Ovary (tissue), 3 donors: ENCODE measurements at regions not wholly inside any gene's neighbourhood (a gene's known extent, or its start where the extent isn't known, plus 50 kb on each side); places are given as distances from the start of the nearest gene placed in this dataset.

Experiments
- EP300 ChIP-seq: sonication (generic); formaldehyde crosslinking; IDR thresholded peaks from one replicate; pipeline ENCODE4 v1.6.1; 2017; ENCODE audit warnings: antibody characterized with exemption
- TF ChIP-seq, protein P1 (sequence below), 3 donors: fragments of 450-650 bp in 2 of 3; fragments of 200-600 bp in 1 of 3; IDR thresholded peaks; one replicate each; pipeline versions ENCODE4 v1.5.1 to v1.8.0; 2016 to 2022; ENCODE audit warnings: antibody characterized with exemption in 3 of 3, mild to moderate bottlenecking in 1 of 3
- donor health status: DM: no; HTN: no; CAD: no.

DNA sequence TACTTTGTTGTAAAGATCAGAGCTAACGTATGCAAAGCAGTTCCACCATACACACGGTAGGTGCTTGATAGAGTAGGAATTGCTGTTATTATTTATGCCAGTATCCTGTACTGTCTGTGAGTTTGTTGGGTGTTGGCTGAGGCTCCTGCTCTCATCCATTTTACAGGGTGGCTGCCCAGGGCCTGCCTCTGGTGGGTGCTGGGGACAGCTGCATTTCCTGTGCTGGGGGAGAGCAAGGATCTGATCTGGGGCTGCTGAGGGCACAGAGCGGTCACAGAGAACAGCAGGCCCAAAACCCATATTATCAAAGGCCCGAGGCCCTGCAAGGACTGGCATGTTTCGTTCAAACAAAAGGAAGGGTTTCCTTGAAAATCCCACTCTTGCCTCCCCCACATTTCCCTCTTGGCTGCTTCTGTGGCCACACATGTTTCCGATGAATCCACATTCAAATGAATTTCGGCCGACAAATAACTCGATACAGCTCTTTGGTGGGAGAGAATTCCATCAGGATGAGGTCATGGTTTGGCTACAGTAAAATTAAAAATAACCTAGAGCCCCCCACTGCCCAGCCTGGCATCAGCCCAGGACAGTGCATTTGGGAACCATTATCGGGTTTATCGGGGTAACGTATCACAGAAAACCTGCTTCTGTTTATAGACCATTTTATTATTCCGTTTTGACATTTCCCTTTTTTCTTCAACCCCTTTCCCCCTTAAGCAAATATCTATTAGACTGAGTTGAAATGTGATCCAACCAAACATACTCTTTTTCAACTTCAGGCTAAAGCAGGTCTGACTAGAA, 143.4 kb downstream of the CYRIA start:
- TF ChIP-seq EP300: no peak
- TF ChIP-seq, protein P1, sequence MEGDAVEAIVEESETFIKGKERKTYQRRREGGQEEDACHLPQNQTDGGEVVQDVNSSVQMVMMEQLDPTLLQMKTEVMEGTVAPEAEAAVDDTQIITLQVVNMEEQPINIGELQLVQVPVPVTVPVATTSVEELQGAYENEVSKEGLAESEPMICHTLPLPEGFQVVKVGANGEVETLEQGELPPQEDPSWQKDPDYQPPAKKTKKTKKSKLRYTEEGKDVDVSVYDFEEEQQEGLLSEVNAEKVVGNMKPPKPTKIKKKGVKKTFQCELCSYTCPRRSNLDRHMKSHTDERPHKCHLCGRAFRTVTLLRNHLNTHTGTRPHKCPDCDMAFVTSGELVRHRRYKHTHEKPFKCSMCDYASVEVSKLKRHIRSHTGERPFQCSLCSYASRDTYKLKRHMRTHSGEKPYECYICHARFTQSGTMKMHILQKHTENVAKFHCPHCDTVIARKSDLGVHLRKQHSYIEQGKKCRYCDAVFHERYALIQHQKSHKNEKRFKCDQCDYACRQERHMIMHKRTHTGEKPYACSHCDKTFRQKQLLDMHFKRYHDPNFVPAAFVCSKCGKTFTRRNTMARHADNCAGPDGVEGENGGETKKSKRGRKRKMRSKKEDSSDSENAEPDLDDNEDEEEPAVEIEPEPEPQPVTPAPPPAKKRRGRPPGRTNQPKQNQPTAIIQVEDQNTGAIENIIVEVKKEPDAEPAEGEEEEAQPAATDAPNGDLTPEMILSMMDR (IDR thresholded peaks at IDR 0.05): no peak
